SJSA1 (cell line): ENCODE measurements at regions not wholly inside any gene's neighbourhood (a gene's known extent, or its start where the extent isn't known, plus 50 kb on each side); places are given as distances from the start of the nearest gene placed in this dataset.

ENCODE experiments used
- DNase-seq, 2 experiments: peaks; one replicate each; pipeline ENCODE4 v3.0.0-alpha.2; 2015 to 2020; ENCODE audit warnings: low spot score in 2 of 2, low read depth in 1 of 2
- H3K27ac ChIP-seq: fragments of 250-450 bp; sonication (Bioruptor Pico); 2 replicates; pipeline ENCODE4 v1.5.1; 2020; ENCODE audit warnings: mild to moderate bottlenecking, moderate library complexity
- H3K27me3 ChIP-seq: fragments of 250-450 bp; sonication (Bioruptor Pico); replicated peaks from 2 replicates; pipeline ENCODE4 v1.5.1; 2020; ENCODE audit warnings: mild to moderate bottlenecking, moderate library complexity
- H3K36me3 ChIP-seq: fragments of 250-450 bp; sonication (Bioruptor Pico); 2 replicates; pipeline ENCODE4 v1.5.1; 2020; ENCODE audit warnings: mild to moderate bottlenecking
- H3K4me1 ChIP-seq: fragments of 250-450 bp; sonication (Bioruptor Pico); replicated peaks from 2 replicates; pipeline ENCODE4 v1.6.1; 2021; ENCODE audit warnings: mild to moderate bottlenecking
- H3K4me3 ChIP-seq: fragments of 250-450 bp; sonication (Bioruptor Pico); 2 replicates; pipeline ENCODE4 v1.5.1; 2020; ENCODE audit warnings: mild to moderate bottlenecking
- H3K9me3 ChIP-seq: fragments of 250-450 bp; sonication (Bioruptor Pico); replicated peaks from 2 replicates; pipeline ENCODE4 v1.5.1; 2020; ENCODE audit warnings: mild to moderate bottlenecking

- Histone ChIP-seq H3K4me1 (peaks cover 30% of the 10 kb centered on the region), H3K36me3 (peaks cover 93% of the 10 kb centered on the region), H3K27me3 (no peaks in the 10 kb centered on the region), H3K27ac (peak overlapping the region; percentile 0; the same call in 1 of the 2 replicates), H3K4me3 (no peak overlapping the region), H3K9me3 (no peaks in the 10 kb centered on the region)
- no peak for DNase-seq
Observed at GRCh38 chr13:109287553-109287952, 498.8 kb downstream of the IRS2 start.

- Histone ChIP-seq H3K9me3 (no peaks in the 10 kb centered on the region), H3K4me3 (no peak overlapping the region), H3K4me1 (peaks cover 35% of the 10 kb centered on the region), H3K27ac (no peak overlapping the region), H3K36me3 (peaks cover 97% of the 10 kb centered on the region), H3K27me3 (no peaks in the 10 kb centered on the region)
- DNase-seq, result peak in 1 of 2 experiments; percentile 52
Observed at GRCh38 chr13:109285586-109285985, 500.8 kb downstream of the IRS2 start.

GRCh38 chr13:109281903-109282635 is 504.3 kb downstream of the IRS2 start:
- peaks cover 96% of the 10 kb centered on the region for H3K36me3 ChIP-seq
- H3K4me3 ChIP-seq, result no peak overlapping the region
- no peaks in the 10 kb centered on the region for H3K9me3 ChIP-seq
- no peaks in the 10 kb centered on the region for H3K27me3 ChIP-seq
- peaks cover 17% of the 10 kb centered on the region for H3K4me1 ChIP-seq
- no peak overlapping the region for H3K27ac ChIP-seq
- DNase-seq, result peak in 1 of 2 experiments; percentile 78

GRCh38 chr13:109281017-109281902 is 505.1 kb downstream of the IRS2 start:
- H3K4me1 ChIP-seq, result peaks cover 25% of the 10 kb centered on the region
- DNase-seq, result peak in 1 of 2 experiments; percentile 64
- no peak overlapping the region for H3K27ac ChIP-seq
- peaks cover 99% of the 10 kb centered on the region for H3K36me3 ChIP-seq
- H3K27me3 ChIP-seq, result no peaks in the 10 kb centered on the region
- no peaks in the 10 kb centered on the region for H3K9me3 ChIP-seq
- H3K4me3 ChIP-seq, result no peak overlapping the region

- peaks cover 36% of the 10 kb centered on the region for H3K4me1 ChIP-seq
- H3K9me3 ChIP-seq, result no peaks in the 10 kb centered on the region
- H3K27me3 ChIP-seq, result no peaks in the 10 kb centered on the region
- peaks cover 95% of the 10 kb centered on the region for H3K36me3 ChIP-seq
- peak in 1 of 2 experiments; percentile 60 for DNase-seq
- no peak overlapping the region for H3K4me3 ChIP-seq
- H3K27ac ChIP-seq, result peak overlapping the region; percentile 1
Observed at GRCh38 chr13:109276261-109276660, 510.1 kb downstream of the IRS2 start.

- DNase-seq, result peak; percentile 79 to 83
- Histone ChIP-seq H3K36me3 (peaks cover 95% of the 10 kb centered on the region), H3K27ac (peak overlapping the region; percentile 90), H3K4me3 (no peak overlapping the region), H3K9me3 (no peaks in the 10 kb centered on the region), H3K27me3 (no peaks in the 10 kb centered on the region), H3K4me1 (peaks cover 40% of the 10 kb centered on the region)
Observed at GRCh38 chr13:109275852-109276251, 510.5 kb downstream of the IRS2 start.

- Histone ChIP-seq H3K36me3 (peaks cover 90% of the 10 kb centered on the region), H3K27ac (peak overlapping the region; percentile 90), H3K4me3 (no peak overlapping the region), H3K9me3 (no peaks in the 10 kb centered on the region), H3K4me1 (peaks cover 41% of the 10 kb centered on the region), H3K27me3 (no peaks in the 10 kb centered on the region)
- DNase-seq, result peak in 1 of 2 experiments; percentile 65
Observed at GRCh38 chr13:109275139-109275745, 511.1 kb downstream of the IRS2 start.

GRCh38 chr13:109274188-109274821 is 512.1 kb downstream of the IRS2 start:
- Histone ChIP-seq H3K9me3 (no peaks in the 10 kb centered on the region), H3K4me3 (peak overlapping the region; percentile 44), H3K27me3 (no peaks in the 10 kb centered on the region), H3K4me1 (peaks cover 45% of the 10 kb centered on the region), H3K36me3 (peaks cover 85% of the 10 kb centered on the region), H3K27ac (peak overlapping the region; percentile 90)
- peak; percentile 100 for DNase-seq

GRCh38 chr13:109273326-109273751 is 513.0 kb downstream of the IRS2 start:
- Histone ChIP-seq H3K27me3 (no peaks in the 10 kb centered on the region), H3K36me3 (peaks cover 83% of the 10 kb centered on the region), H3K27ac (peak overlapping the region; percentile 90), H3K4me3 (peak overlapping the region; percentile 44), H3K9me3 (no peaks in the 10 kb centered on the region), H3K4me1 (peaks cover 49% of the 10 kb centered on the region)
- peak; percentile 86 to 99 for DNase-seq

GRCh38 chr13:109272595-109273325 is 513.6 kb downstream of the IRS2 start:
- H3K36me3 ChIP-seq, result peaks cover 83% of the 10 kb centered on the region
- peak overlapping the region; percentile 90 for H3K27ac ChIP-seq
- peaks cover 50% of the 10 kb centered on the region for H3K4me1 ChIP-seq
- no peaks in the 10 kb centered on the region for H3K9me3 ChIP-seq
- peak overlapping the region; percentile 44 for H3K4me3 ChIP-seq
- no peaks in the 10 kb centered on the region for H3K27me3 ChIP-seq
- DNase-seq, result peak in 1 of 2 experiments; percentile 69

- H3K27me3 ChIP-seq, result no peaks in the 10 kb centered on the region
- peaks cover 56% of the 10 kb centered on the region for H3K4me1 ChIP-seq
- H3K27ac ChIP-seq, result peak overlapping the region; percentile 90
- H3K4me3 ChIP-seq, result peak overlapping the region; percentile 44
- no peaks in the 10 kb centered on the region for H3K9me3 ChIP-seq
- DNase-seq, result peak; percentile 100
- H3K36me3 ChIP-seq, result peaks cover 82% of the 10 kb centered on the region
Observed at GRCh38 chr13:109271555-109272541, 514.5 kb downstream of the IRS2 start.

- Histone ChIP-seq H3K27ac (peak overlapping the region; percentile 90), H3K4me1 (peaks cover 51% of the 10 kb centered on the region), H3K9me3 (no peaks in the 10 kb centered on the region), H3K27me3 (no peaks in the 10 kb centered on the region), H3K4me3 (peak overlapping the region; percentile 44), H3K36me3 (peaks cover 80% of the 10 kb centered on the region)
- DNase-seq, result peak; percentile 74 to 93
Observed at GRCh38 chr13:109271061-109271460, 515.3 kb downstream of the IRS2 start.
